ENCODE measurements at regions not wholly inside any gene's neighbourhood (a gene's known extent, or its start where the extent isn't known, plus 50 kb on each side); places are given as distances from the start of the nearest gene placed in this dataset.
"Not testable (repeated sequence)": the region's sequence is repeated elsewhere in the genome, so short reads cannot be mapped to it uniquely, and the experiment has no call there.

GRCh38 chr2:131812605-131813004 is 284.9 kb downstream of the CCDC74A start:
- TF ChIP-seq, protein P1, sequence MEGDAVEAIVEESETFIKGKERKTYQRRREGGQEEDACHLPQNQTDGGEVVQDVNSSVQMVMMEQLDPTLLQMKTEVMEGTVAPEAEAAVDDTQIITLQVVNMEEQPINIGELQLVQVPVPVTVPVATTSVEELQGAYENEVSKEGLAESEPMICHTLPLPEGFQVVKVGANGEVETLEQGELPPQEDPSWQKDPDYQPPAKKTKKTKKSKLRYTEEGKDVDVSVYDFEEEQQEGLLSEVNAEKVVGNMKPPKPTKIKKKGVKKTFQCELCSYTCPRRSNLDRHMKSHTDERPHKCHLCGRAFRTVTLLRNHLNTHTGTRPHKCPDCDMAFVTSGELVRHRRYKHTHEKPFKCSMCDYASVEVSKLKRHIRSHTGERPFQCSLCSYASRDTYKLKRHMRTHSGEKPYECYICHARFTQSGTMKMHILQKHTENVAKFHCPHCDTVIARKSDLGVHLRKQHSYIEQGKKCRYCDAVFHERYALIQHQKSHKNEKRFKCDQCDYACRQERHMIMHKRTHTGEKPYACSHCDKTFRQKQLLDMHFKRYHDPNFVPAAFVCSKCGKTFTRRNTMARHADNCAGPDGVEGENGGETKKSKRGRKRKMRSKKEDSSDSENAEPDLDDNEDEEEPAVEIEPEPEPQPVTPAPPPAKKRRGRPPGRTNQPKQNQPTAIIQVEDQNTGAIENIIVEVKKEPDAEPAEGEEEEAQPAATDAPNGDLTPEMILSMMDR (IDR thresholded peaks at IDR 0.05) = not testable (repeated sequence)
- not testable (repeated sequence) for TF ChIP-seq ZFX (IDR thresholded peaks at IDR 0.05; ENCODE audit: borderline replicate concordance)
